ENCODE measurements at regions not wholly inside any gene's neighbourhood (a gene's known extent, or its start where the extent isn't known, plus 50 kb on each side); places are given as distances from the start of the nearest gene placed in this dataset.

GRCh38 chr4:185889585-185889984, 77.6 kb upstream of the SORBS2 start:
- Histone ChIP-seq H3K9me3 (no peaks in the 10 kb centered on the region), H3K4me3 (no peak overlapping the region), H3K27ac (no peak overlapping the region), H3K4me1 (peaks cover 17% of the 10 kb centered on the region), H3K36me3 (replicated peaks in 1 of 2; ENCODE audit: insufficient read depth in 1 of 2, low read depth in 2 of 2) (no peaks in the 10 kb centered on the region), H3K27me3 (no peaks in the 10 kb centered on the region)
- DNase-seq (no peak), ATAC-seq (no peak)
- intact Hi-C loops (cut with DNase I), result no loop called here
- WGBS, 2 donors, result 92 to 97% methylated on average over 4 of the region's 4 CpGs
- TF ChIP-seq POLR2A (IDR thresholded peaks at IDR 0.05), result no peak
- TF ChIP-seq, protein P1, sequence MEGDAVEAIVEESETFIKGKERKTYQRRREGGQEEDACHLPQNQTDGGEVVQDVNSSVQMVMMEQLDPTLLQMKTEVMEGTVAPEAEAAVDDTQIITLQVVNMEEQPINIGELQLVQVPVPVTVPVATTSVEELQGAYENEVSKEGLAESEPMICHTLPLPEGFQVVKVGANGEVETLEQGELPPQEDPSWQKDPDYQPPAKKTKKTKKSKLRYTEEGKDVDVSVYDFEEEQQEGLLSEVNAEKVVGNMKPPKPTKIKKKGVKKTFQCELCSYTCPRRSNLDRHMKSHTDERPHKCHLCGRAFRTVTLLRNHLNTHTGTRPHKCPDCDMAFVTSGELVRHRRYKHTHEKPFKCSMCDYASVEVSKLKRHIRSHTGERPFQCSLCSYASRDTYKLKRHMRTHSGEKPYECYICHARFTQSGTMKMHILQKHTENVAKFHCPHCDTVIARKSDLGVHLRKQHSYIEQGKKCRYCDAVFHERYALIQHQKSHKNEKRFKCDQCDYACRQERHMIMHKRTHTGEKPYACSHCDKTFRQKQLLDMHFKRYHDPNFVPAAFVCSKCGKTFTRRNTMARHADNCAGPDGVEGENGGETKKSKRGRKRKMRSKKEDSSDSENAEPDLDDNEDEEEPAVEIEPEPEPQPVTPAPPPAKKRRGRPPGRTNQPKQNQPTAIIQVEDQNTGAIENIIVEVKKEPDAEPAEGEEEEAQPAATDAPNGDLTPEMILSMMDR (IDR thresholded peaks at IDR 0.05), result no peak

- intact Hi-C loops (cut with DNase I), result no loop called here
- Histone ChIP-seq H3K4me3 (no peak overlapping the region), H3K9me3 (no peaks in the 10 kb centered on the region), H3K27ac (no peak overlapping the region), H3K27me3 (no peaks in the 10 kb centered on the region), H3K4me1 (peaks cover 13% of the 10 kb centered on the region), H3K36me3 (replicated peaks in 1 of 2; ENCODE audit: insufficient read depth in 1 of 2, low read depth in 2 of 2) (no peaks in the 10 kb centered on the region)
- ATAC-seq, result no peak
- WGBS, 2 donors, result 96 to 97% methylated on average over 5 of the region's 5 CpGs
- DNase-seq, result no peak
- TF ChIP-seq, protein P1 (IDR thresholded peaks at IDR 0.05), result no peak
- TF ChIP-seq POLR2A (IDR thresholded peaks at IDR 0.05), result no peak
Measured at GRCh38 chr4:185890196-185890595, 78.2 kb upstream of the SORBS2 start.

DNA sequence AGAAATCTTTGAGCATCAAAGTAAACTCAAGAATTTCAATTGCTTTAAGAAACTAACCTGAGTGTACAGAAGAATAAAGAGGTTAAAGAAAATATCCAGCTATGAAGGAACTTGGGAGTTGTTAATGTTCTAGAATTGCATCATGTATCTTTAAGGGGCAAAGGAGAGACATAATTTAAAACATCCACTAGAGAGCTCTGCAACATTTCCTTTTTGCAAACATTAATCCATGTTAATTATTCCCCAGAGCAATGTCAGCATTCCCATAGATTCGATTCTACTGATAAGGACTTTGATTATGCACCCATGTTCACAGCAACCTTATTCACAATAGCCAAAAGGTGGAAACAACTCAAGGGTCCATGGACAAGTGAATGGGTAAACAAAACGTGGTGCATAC, 80.2 kb upstream of the SORBS2 start:
- no peak overlapping the region for H3K4me3 ChIP-seq
- no peaks in the 10 kb centered on the region for H3K9me3 ChIP-seq
- no peak for DNase-seq
- no peak for TF ChIP-seq POLR2A (IDR thresholded peaks at IDR 0.05)
- TF ChIP-seq, protein P1 (IDR thresholded peaks at IDR 0.05), result peak in 5 of 7 experiments; percentile 23 to 49 (median 44)
- H3K36me3 ChIP-seq (replicated peaks in 1 of 2; ENCODE audit: insufficient read depth in 1 of 2, low read depth in 2 of 2), result no peaks in the 10 kb centered on the region
- WGBS, 2 donors, result 9 to 17% methylated on average over 2 of the region's 2 CpGs
- H3K27me3 ChIP-seq, result no peaks in the 10 kb centered on the region
- H3K4me1 ChIP-seq, result peaks cover 12% of the 10 kb centered on the region
- peak overlapping the region in 1 of 4 donors; percentile 53 for H3K27ac ChIP-seq
- intact Hi-C loops (cut with DNase I), result no loop called here
- peak; percentile 71 for ATAC-seq

DNA sequence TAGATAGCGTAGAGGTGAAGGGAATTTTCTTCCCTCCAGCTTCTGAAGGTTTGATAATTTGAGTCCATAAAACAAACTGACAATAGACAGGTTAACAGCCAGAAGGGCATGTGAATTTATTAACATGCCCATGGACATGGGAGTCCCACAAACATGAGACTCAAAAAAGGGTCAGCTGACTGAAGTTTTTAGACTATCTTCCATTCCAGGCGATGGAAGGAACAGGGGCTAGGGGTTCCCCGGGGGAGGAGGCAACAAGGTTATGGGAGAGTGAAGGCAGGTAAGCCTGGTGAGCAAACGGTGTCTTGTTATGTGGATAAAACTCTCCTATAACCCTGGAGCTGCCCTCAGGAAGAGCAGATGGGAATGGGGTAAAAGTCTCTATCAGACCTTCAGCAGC, 81.5 kb upstream of the SORBS2 start:
- intact Hi-C loops (cut with DNase I), result no loop called here
- no peaks in the 10 kb centered on the region for H3K27me3 ChIP-seq
- WGBS, 2 donors, result 89 to 95% methylated on average over 4 of the region's 4 CpGs
- peaks cover 12% of the 10 kb centered on the region for H3K4me1 ChIP-seq
- TF ChIP-seq, protein P1 (IDR thresholded peaks at IDR 0.05), result no peak
- no peak for TF ChIP-seq POLR2A (IDR thresholded peaks at IDR 0.05)
- DNase-seq, result no peak
- no peaks in the 10 kb centered on the region for H3K9me3 ChIP-seq
- ATAC-seq, result no peak
- no peaks in the 10 kb centered on the region for H3K36me3 ChIP-seq (replicated peaks in 1 of 2; ENCODE audit: insufficient read depth in 1 of 2, low read depth in 2 of 2)
- H3K4me3 ChIP-seq, result no peak overlapping the region
- no peak overlapping the region for H3K27ac ChIP-seq

GRCh38 chr4:185894481-185894880, 82.5 kb upstream of the SORBS2 start:
- intact Hi-C loops (cut with DNase I), result no loop called here
- no peak overlapping the region for H3K4me3 ChIP-seq
- H3K4me1 ChIP-seq, result peaks cover 12% of the 10 kb centered on the region
- no peak overlapping the region for H3K27ac ChIP-seq
- ATAC-seq (no peak), DNase-seq (no peak)
- WGBS, 2 donors, result 95 to 97% methylated on average over 3 to 4 of the region's 4 CpGs
- no peaks in the 10 kb centered on the region for H3K27me3 ChIP-seq
- TF ChIP-seq, protein P1 (IDR thresholded peaks at IDR 0.05), result no peak
- TF ChIP-seq POLR2A (IDR thresholded peaks at IDR 0.05), result no peak
- no peaks in the 10 kb centered on the region for H3K9me3 ChIP-seq
- H3K36me3 ChIP-seq (replicated peaks in 1 of 2; ENCODE audit: insufficient read depth in 1 of 2, low read depth in 2 of 2), result no peaks in the 10 kb centered on the region

Data from body of pancreas (tissue), 4 donors.